H1 (cell line): ENCODE measurements at regions not wholly inside any gene's neighbourhood (a gene's known extent, or its start where the extent isn't known, plus 50 kb on each side); places are given as distances from the start of the nearest gene placed in this dataset.

ENCODE experiments used
- HDAC6 ChIP-seq: IDR thresholded peaks from one replicate; pipeline ENCODE4 v1.7.1; 2012; ENCODE audit warnings: low read depth, mild to moderate bottlenecking, inconsistent platforms, low read length, moderate library complexity
- SP1 ChIP-seq: IDR thresholded peaks from 2 replicates; pipeline ENCODE4 v1.6.1; 2011; ENCODE audit warnings: low read depth, low read length
- TCF12 ChIP-seq: IDR thresholded peaks from 2 replicates; pipeline ENCODE4 v1.6.1; 2011; ENCODE audit warnings: low read depth, mild to moderate bottlenecking, low read length
- TEAD4 ChIP-seq: IDR thresholded peaks from 2 replicates; pipeline ENCODE4 v1.6.1; 2012; ENCODE audit warnings: low read depth, low read length, inconsistent platforms, mixed read lengths

- TF ChIP-seq SP1 (no peak), TEAD4 (no peak), TCF12 (no peak), HDAC6 (no peak)
- TF ChIP-seq, all 59 proteins: peak for 0
Measured at GRCh38 chr6:167470101-167470835, 145.4 kb downstream of the TTLL2 start (continued).
